Vagina (tissue), 2 donors: ENCODE measurements at regions not wholly inside any gene's neighbourhood (a gene's known extent, or its start where the extent isn't known, plus 50 kb on each side); places are given as distances from the start of the nearest gene placed in this dataset.

Source experiments
- DNase-seq, 2 donors: peaks; one replicate each; pipeline ENCODE4 v3.0.0-alpha.2; 2017; ENCODE audit errors: extremely low spot score in 2 of 2
- H3K27ac ChIP-seq: fragments of 200-600 bp; sonication (generic); one replicate; pipeline ENCODE4 v1.5.1; 2019
- H3K27me3 ChIP-seq: fragments of 200-600 bp; sonication (generic); one replicate; pipeline ENCODE4 v1.5.1; 2019
- H3K36me3 ChIP-seq, 2 donors: fragments of 200-600 bp; sonication (generic); one replicate each; pipeline ENCODE4 v1.5.1; 2017 to 2019
- H3K4me1 ChIP-seq: fragments of 200-600 bp; sonication (generic); one replicate; pipeline ENCODE4 v1.5.1; 2019
- H3K4me3 ChIP-seq, 2 donors: fragments of 200-600 bp; sonication (generic); 1 replicate in 1 of 2; 2 replicates in 1 of 2; pipeline ENCODE4 v1.5.1; 2016 to 2019
- H3K9me3 ChIP-seq: fragments of 200-600 bp; sonication (generic); one replicate; pipeline ENCODE4 v1.5.1; 2019
- CTCF ChIP-seq, 3 experiments: fragments of 450-650 bp in 2 of 3; fragments of 200-600 bp in 1 of 3; sonication (generic) in 1 of 3; IDR thresholded peaks; one replicate each; pipeline ENCODE4 v1.5.1; 2017 to 2019; ENCODE audit warnings: antibody characterized with exemption in 3 of 3, mild to moderate bottlenecking in 2 of 3, moderate library complexity in 2 of 3
- POLR2A ChIP-seq, 2 donors: fragments of 450-650 bp; IDR thresholded peaks; one replicate each; pipeline ENCODE4 v1.6.1; 2017; ENCODE audit warnings: antibody characterized with exemption in 2 of 2, mild to moderate bottlenecking in 2 of 2, moderate library complexity in 2 of 2
- POLR2AphosphoS5 ChIP-seq, 2 donors: sonication (generic); formaldehyde crosslinking; IDR thresholded peaks; one replicate each; pipeline ENCODE4 v1.9.0; 2017; ENCODE audit warnings: antibody characterized with exemption in 2 of 2, mild to moderate bottlenecking in 2 of 2, low read depth in 1 of 2; ENCODE audit not compliant: insufficient read depth in 1 of 2
- intact Hi-C: fragments of 100-400 bp; cut with DNase I; formaldehyde crosslinking; loops from one replicate; pipeline ENCODE4 v1.15.1; 2023

- DNase-seq = no peak
- intact Hi-C loops = no loop called here
- Histone ChIP-seq H3K4me1 (no peaks in the 10 kb centered on the region), H3K27me3 (no peaks in the 10 kb centered on the region), H3K4me3 (no peak overlapping the region), H3K27ac (no peak overlapping the region), H3K36me3 (no peaks in the 10 kb centered on the region), H3K9me3 (no peaks in the 10 kb centered on the region)
- TF ChIP-seq POLR2A (IDR thresholded peaks at IDR 0.05) (no peak), CTCF (IDR thresholded peaks at IDR 0.05) (no peak)
Observed at GRCh38 chr19:31179471-31179852, 169.8 kb downstream of the TSHZ3 start.

GRCh38 chr19:31178833-31179470 lies 170.3 kb downstream of the TSHZ3 start:
- TF ChIP-seq POLR2AphosphoS5 (IDR thresholded peaks at IDR 0.05; ENCODE audit: insufficient read depth in 1 of 2, low read depth in 1 of 2) (no peak), CTCF (IDR thresholded peaks at IDR 0.05) (no peak), POLR2A (IDR thresholded peaks at IDR 0.05) (no peak)
- intact Hi-C loops = no loop called here
- no peak for DNase-seq

GRCh38 chr19:31177246-31177645 lies 172.0 kb downstream of the TSHZ3 start:
- Histone ChIP-seq H3K36me3 (no peaks in the 10 kb centered on the region), H3K4me1 (no peaks in the 10 kb centered on the region), H3K9me3 (no peaks in the 10 kb centered on the region), H3K27ac (no peak overlapping the region), H3K27me3 (no peaks in the 10 kb centered on the region), H3K4me3 (no peak overlapping the region)
- DNase-seq = no peak
- TF ChIP-seq POLR2A (IDR thresholded peaks at IDR 0.05) (no peak), CTCF (IDR thresholded peaks at IDR 0.05) (no peak), POLR2AphosphoS5 (IDR thresholded peaks at IDR 0.05; ENCODE audit: insufficient read depth in 1 of 2, low read depth in 1 of 2) (no peak)
- intact Hi-C loops = no loop called here

More at GRCh38 chr19:31178833-31179470, 170.3 kb downstream of the TSHZ3 start:
- Histone ChIP-seq H3K4me3 (no peak overlapping the region), H3K36me3 (no peaks in the 10 kb centered on the region), H3K9me3 (no peaks in the 10 kb centered on the region), H3K27me3 (no peaks in the 10 kb centered on the region), H3K27ac (no peak overlapping the region), H3K4me1 (no peaks in the 10 kb centered on the region)

- no peaks in the 10 kb centered on the region for H3K27me3 ChIP-seq
- H3K9me3 ChIP-seq = no peaks in the 10 kb centered on the region
- H3K4me1 ChIP-seq = no peaks in the 10 kb centered on the region
- H3K4me3 ChIP-seq = no peak overlapping the region
- TF ChIP-seq POLR2A (IDR thresholded peaks at IDR 0.05) (no peak), POLR2AphosphoS5 (IDR thresholded peaks at IDR 0.05; ENCODE audit: insufficient read depth in 1 of 2, low read depth in 1 of 2) (no peak), CTCF (IDR thresholded peaks at IDR 0.05) (no peak)
- intact Hi-C loops = no loop called here
- DNase-seq = no peak
- H3K36me3 ChIP-seq = no peaks in the 10 kb centered on the region
- H3K27ac ChIP-seq = no peak overlapping the region
Observed at GRCh38 chr19:31175564-31176348, 173.5 kb downstream of the TSHZ3 start.

GRCh38 chr19:31174948-31175347 lies 174.3 kb downstream of the TSHZ3 start:
- TF ChIP-seq POLR2AphosphoS5 (IDR thresholded peaks at IDR 0.05; ENCODE audit: insufficient read depth in 1 of 2, low read depth in 1 of 2) (no peak), POLR2A (IDR thresholded peaks at IDR 0.05) (no peak), CTCF (IDR thresholded peaks at IDR 0.05) (no peak)
- intact Hi-C loops = no loop called here
- H3K27me3 ChIP-seq = no peaks in the 10 kb centered on the region
- H3K4me1 ChIP-seq = no peaks in the 10 kb centered on the region
- H3K9me3 ChIP-seq = no peaks in the 10 kb centered on the region
- no peak overlapping the region for H3K27ac ChIP-seq
- H3K4me3 ChIP-seq = no peak overlapping the region
- peak in 1 of 2 donors; percentile 49 for DNase-seq
- no peaks in the 10 kb centered on the region for H3K36me3 ChIP-seq
